C4-2B (cell line): ENCODE measurements at regions not wholly inside any gene's neighbourhood (a gene's known extent, or its start where the extent isn't known, plus 50 kb on each side); places are given as distances from the start of the nearest gene placed in this dataset.

Source experiments
- H3K27ac ChIP-seq: fragments of 450-650 bp; 2 replicates; pipeline ENCODE4 v1.5.1; 2017
- CTCF ChIP-seq: fragments of 450-650 bp; conservative IDR thresholded peaks from 2 replicates; pipeline ENCODE4 v1.5.1; 2017; ENCODE audit warnings: mild to moderate bottlenecking
- ZFX ChIP-seq: fragments of 450-650 bp; IDR thresholded peaks from 2 replicates; pipeline ENCODE4 v1.6.1; 2017

DNA sequence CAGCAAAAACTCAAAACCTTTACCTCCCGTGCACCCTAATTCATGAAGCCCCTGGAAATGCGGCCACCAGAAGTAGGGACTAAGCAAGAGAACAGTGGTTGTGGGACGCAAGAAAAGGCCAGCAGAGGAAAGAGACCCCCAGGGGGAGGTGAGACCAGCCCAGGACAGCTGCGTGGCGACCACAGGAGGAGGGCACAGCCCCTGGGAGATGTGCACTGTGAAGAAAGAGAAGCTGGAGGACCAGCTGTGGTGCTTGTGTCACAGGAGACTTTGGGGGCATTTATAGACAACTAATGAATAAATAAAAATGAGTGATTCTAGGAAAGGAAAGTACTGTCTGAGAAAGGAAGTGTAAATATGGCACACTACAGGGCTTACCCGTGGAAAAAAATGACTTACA lies 263.8 kb downstream of the EIPR1 start:
- TF ChIP-seq ZFX, result no peak
- no peak for TF ChIP-seq CTCF
- no peak overlapping the region for H3K27ac ChIP-seq

DNA sequence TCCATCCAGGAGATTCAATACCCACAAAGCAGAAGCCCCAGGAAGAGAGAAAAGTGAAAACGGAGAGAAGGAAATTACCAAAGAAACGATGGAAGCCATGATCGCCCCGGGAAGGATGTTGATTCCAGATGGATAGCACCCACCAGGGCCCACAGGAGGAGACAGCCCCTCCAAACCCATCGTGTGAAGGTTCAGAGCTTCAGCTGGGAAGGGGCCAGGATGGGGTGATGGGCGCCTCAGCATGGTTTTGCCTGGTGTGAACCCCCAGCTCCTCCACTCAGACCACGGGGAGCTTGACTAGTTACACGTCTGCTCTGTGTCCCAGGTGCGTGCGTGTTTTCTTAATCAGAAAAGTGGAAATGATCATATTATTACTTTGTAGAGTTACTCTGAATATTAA lies 264.5 kb downstream of the EIPR1 start:
- H3K27ac ChIP-seq, result no peak overlapping the region
- TF ChIP-seq CTCF (no peak), ZFX (no peak)

DNA sequence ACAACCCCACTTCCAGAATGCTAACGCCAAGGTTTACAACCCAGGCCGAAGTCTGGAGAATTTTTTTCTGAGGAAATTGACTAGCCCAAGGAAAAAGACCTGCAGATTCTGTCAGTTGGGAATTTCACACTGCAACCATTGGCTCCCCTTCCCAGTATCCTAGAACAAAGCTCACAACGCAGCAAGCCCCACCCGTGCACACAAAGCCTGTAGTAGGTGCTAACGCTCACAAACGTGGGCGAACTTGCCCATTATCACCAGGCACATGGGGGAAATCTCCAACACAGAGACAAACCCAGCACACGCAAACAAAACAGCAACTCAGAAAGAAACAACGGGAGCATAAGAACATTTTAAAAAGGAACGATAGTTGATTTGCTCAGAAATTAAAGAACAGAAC lies 265.1 kb downstream of the EIPR1 start:
- TF ChIP-seq CTCF (no peak), ZFX (no peak)

DNA sequence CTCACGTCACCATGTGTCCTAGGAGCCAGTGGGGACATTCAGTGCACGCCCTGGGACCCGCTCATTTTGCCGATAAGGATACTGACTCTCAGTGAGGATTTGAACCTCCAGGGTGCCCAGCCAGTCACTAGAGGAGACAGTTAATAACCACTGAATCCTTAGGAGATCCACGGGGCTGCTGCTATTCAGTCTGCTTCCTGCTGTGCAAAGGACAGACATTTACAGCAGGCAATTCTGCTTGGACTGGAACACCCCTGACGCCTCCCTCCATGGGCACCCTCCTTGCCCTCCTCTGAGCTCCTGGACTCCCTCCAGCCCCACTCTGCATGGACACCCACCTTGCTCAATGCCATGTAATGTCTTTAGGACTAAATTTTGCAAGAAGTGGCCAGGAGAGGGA lies 265.5 kb downstream of the EIPR1 start:
- TF ChIP-seq ZFX, result no peak
- no peak for TF ChIP-seq CTCF
- H3K27ac ChIP-seq, result no peak overlapping the region

More for the DNA sequence above, 265.1 kb downstream of the EIPR1 start:
- H3K27ac ChIP-seq, result no peak overlapping the region

GRCh38 chr2:3110994-3111666 lies 266.5 kb downstream of the EIPR1 start:
- TF ChIP-seq ZFX, result no peak
- TF ChIP-seq CTCF, result no peak
- no peak overlapping the region for H3K27ac ChIP-seq

GRCh38 chr2:3110555-3110954 lies 267.1 kb downstream of the EIPR1 start:
- H3K27ac ChIP-seq, result no peak overlapping the region
- TF ChIP-seq ZFX (no peak), CTCF (no peak)

- TF ChIP-seq CTCF (no peak), ZFX (no peak)
- no peak overlapping the region for H3K27ac ChIP-seq
Observed at GRCh38 chr2:3108710-3109702, 268.6 kb downstream of the EIPR1 start.
